ENCODE measurements at regions not wholly inside any gene's neighbourhood (a gene's known extent, or its start where the extent isn't known, plus 50 kb on each side); places are given as distances from the start of the nearest gene placed in this dataset.

GRCh38 chr20:40244286-40244685 is 444.8 kb downstream of the MAFB start:
- in situ Hi-C loops (cut with MboI; ENCODE audit: low sequenced_read_pairs), result no loop called here

GRCh38 chr20:40241596-40242343 is 447.3 kb downstream of the MAFB start:
- in situ Hi-C loops (cut with MboI; ENCODE audit: low sequenced_read_pairs), result no loop called here

DNA sequence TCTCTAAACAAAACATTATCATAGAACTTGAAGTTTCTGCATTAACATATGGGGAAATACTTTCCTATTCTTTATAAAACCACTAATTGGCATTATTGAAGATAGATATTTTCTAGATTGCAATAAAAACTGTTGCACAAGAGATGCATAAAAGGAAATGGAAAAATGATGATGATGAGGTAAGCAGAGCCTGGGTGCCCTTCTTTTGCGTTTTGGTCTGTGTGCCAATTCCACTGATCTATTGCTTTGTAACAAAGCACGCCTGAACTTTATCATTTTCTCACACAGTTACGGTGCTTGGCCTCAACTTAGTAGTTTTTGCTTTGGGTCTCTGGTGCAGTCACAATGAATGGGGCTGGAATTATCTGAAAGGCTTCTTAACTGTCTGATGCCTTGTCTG is 450.5 kb downstream of the MAFB start:
- in situ Hi-C loops (cut with MboI; ENCODE audit: low sequenced_read_pairs), result no loop called here

DNA sequence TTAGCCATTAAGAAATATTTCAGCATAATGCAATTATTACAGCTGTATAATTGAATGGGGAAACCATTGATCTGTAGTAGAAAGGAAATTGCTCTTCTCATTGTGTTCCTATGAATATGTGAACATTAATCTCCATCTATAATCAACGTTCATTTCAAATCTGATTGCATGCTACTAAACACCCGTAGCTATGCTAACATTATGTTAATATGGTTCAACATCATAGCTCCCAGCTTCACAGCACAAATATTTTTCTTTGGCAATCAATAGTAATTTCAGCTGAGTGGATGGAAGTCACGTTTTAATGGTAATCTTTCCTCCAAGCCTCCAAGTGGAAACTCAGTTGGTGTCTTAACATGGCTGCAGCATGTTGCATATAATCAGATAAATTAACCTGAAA is 454.4 kb downstream of the MAFB start:
- in situ Hi-C loops (cut with MboI; ENCODE audit: low sequenced_read_pairs), result no loop called here

GRCh38 chr20:40233406-40233805 is 455.6 kb downstream of the MAFB start:
- in situ Hi-C loops (cut with MboI; ENCODE audit: low sequenced_read_pairs), result no loop called here

GRCh38 chr20:40232756-40233155 is 456.3 kb downstream of the MAFB start:
- in situ Hi-C loops (cut with MboI; ENCODE audit: low sequenced_read_pairs), result no loop called here

DNA sequence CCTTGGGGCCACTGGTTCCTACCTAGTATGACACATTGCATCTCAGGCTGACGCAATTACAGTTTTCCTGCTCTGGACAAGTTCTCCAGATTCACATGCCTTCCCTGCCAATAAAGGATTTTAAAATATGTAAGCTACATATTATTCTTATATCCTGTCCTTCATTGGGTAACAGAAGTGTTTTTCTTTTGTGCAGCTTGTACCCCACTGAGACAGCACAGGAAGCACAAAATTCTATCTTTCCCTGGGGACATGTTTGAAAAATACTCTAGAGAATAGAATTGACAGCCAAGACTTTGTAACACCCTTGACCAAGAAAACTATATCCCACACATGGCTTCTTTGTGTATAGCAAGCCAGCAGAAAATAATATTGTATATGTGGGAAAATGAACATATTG is 456.8 kb downstream of the MAFB start:
- in situ Hi-C loops (cut with MboI; ENCODE audit: low sequenced_read_pairs), result no loop called here

GRCh38 chr20:40230486-40230885 is 458.6 kb downstream of the MAFB start:
- in situ Hi-C loops (cut with MboI; ENCODE audit: low sequenced_read_pairs), result no loop called here

DNA sequence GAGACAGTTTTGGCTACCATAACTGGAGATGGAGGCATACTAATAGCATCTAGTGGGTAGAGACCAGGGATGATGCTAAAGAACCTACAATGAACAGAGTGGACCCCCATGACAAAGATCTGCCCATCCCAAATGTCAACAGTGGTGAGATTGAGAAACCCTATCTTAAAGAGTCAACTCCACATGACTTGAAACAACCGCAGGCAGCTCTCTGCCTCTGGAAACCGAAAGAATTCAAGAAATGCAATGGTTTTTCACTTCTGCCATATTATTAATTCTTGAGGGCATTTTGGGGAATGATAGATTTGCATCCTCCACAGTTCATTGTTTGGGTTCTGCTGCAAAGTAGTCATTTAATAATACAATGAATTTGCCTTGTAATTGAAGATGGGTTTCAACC is 463.4 kb downstream of the MAFB start:
- in situ Hi-C loops (cut with MboI; ENCODE audit: low sequenced_read_pairs), result no loop called here

DNA sequence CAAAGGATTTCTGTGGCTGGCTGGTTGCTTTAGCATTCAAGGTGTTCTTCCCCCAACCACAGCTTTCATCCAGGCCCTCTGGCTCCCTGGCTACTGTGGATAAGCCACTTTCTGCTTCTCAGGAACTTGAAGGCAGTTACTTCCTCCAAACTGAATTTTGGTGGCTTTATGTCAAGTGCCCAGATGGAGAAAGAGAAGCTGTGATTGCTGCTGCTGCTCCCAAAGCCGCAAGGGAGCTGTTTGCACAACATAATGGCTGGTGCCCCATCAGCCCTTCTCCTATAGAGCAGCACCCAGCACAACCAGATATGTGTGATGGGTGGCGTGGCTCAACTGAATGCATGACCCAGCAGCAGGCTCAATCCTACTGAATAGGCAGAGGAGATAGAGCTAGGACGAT is 465.2 kb downstream of the MAFB start:
- in situ Hi-C loops (cut with MboI; ENCODE audit: low sequenced_read_pairs), result no loop called here

- in situ Hi-C loops (cut with MboI; ENCODE audit: low sequenced_read_pairs), result no loop called here
Observed at GRCh38 chr20:40218971-40219370, 470.1 kb downstream of the MAFB start.

DNA sequence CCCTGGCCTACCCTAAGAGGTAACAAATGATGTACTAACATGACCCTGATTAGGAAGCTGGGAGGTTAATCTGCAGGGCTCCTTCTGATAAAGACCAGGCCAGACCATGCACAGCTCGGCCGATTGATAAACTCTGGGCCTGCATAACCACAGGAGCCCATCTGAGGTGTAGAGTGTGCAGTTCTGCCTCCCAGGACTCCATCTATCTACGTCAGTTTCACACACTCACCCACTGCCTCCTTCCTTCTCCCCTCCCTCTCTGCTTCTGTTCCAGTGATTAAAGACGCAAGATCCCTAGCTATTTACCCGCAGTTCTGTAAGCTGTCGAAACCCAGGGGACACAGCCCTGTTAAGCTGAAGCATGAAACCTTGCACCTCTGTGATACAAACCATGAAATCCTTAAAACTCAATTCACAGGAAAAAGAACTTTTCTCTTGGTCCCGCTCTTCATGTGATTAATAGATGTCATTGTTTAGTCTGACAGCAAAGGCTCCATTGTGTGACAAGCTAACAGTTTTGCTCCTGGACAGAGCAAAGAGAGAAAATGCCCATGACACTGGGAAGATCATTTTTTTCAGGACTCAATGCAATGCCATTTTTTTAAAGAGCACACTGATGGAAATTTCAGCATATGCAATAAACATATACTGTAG is 470.6 kb downstream of the MAFB start:
- in situ Hi-C loops (cut with MboI; ENCODE audit: low sequenced_read_pairs), result no loop called here

GRCh38 chr20:40207655-40208054 is 481.4 kb downstream of the MAFB start:
- in situ Hi-C loops (cut with MboI; ENCODE audit: low sequenced_read_pairs), result no loop called here

- in situ Hi-C loops (cut with MboI; ENCODE audit: low sequenced_read_pairs), result no loop called here
Observed at GRCh38 chr20:40205971-40206370, 483.1 kb downstream of the MAFB start.

GRCh38 chr20:40203032-40203431 is 486.0 kb downstream of the MAFB start:
- in situ Hi-C loops (cut with MboI; ENCODE audit: low sequenced_read_pairs), result no loop called here

GRCh38 chr20:40197691-40198090 is 491.3 kb downstream of the MAFB start:
- in situ Hi-C loops (cut with MboI; ENCODE audit: low sequenced_read_pairs), result no loop called here

DNA sequence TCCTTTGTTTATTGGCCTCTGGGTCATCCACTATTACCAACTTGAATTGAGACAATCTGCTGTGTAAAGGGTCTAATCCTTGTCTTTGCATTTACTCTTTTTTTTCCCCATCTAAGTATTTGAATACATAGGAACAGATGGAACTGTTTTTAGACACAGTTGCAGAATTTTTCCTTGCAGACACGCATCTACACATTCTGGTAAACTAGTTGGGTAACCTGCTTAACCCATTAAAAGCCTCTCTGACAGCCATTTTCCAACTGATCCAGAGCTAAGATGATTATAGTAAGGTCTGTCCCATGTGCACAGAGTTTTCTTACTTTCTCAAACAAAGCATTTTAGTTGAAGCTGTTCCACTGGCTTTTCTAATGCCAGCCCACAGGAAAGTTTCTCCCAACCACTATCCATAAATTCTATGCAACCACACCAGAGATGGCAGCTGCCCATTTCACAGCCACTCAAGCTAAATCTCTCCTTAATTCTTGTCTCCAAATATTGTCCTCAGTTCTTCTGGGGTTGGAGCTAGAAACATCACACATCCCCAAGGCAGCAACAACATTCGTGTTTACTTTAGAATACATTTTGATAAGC is 492.1 kb downstream of the MAFB start:
- in situ Hi-C loops (cut with MboI; ENCODE audit: low sequenced_read_pairs), result no loop called here

- in situ Hi-C loops (cut with MboI; ENCODE audit: low sequenced_read_pairs), result no loop called here
Observed at GRCh38 chr20:40195742-40196141, 493.3 kb downstream of the MAFB start.

- in situ Hi-C loops (cut with MboI; ENCODE audit: low sequenced_read_pairs), result no loop called here
Observed at GRCh38 chr20:40192529-40192928, 496.5 kb downstream of the MAFB start.

DNA sequence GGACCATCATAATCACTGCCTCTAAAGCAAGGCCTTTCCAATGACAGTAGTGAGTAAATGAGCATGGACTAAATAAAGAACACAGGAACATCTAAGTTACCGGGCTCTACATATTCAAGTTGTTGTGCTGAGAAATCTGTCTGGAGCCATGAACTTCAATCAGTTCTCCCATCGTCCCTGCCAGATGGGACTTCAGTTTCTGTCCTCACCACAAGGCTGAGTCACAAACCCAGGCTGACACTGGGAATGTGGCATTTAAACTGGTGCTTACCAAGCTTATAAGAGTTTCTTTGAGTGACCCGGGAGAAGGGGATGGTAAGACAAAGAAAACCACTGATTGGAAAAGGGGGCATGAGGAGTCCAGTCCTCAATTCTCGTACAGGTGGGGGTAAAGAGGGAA is 497.0 kb downstream of the MAFB start:
- in situ Hi-C loops (cut with MboI; ENCODE audit: low sequenced_read_pairs), result no loop called here

GRCh38 chr20:40191573-40191972 is 497.5 kb downstream of the MAFB start:
- in situ Hi-C loops (cut with MboI; ENCODE audit: low sequenced_read_pairs), result no loop called here

- in situ Hi-C loops (cut with MboI; ENCODE audit: low sequenced_read_pairs), result no loop called here
Observed at GRCh38 chr20:40189621-40190020, 499.4 kb downstream of the MAFB start.
